H9 (cell line): ENCODE measurements at regions not wholly inside any gene's neighbourhood (a gene's known extent, or its start where the extent isn't known, plus 50 kb on each side); places are given as distances from the start of the nearest gene placed in this dataset.

Experiments used
- DNase-seq: peaks from one replicate; pipeline ENCODE4 v3.0.0-alpha.2; 2017
- H2AFZ ChIP-seq: one replicate; pipeline ENCODE4 v1.6.1; 2013; ENCODE audit warnings: mild to moderate bottlenecking, low read length, control low read depth, moderate library complexity
- H2AK5ac ChIP-seq: 2 replicates; pipeline ENCODE4 v1.6.1; 2013; ENCODE audit warnings: low read length, control low read depth, mixed read lengths; ENCODE audit not compliant: insufficient read length
- H2BK120ac ChIP-seq: one replicate; pipeline ENCODE4 v1.6.1; 2013; ENCODE audit warnings: low read depth, mild to moderate bottlenecking, low read length, control low read depth, inconsistent platforms; ENCODE audit not compliant: poor library complexity, severe bottlenecking
- H2BK12ac ChIP-seq: 2 replicates; pipeline ENCODE4 v1.6.1; 2013; ENCODE audit warnings: low read length, control low read depth, mixed read lengths, low read depth; ENCODE audit not compliant: insufficient read length
- H2BK15ac ChIP-seq: 2 replicates; pipeline ENCODE4 v1.6.1; 2013; ENCODE audit warnings: low read depth, low read length, control low read depth
- H2BK20ac ChIP-seq: one replicate; pipeline ENCODE4 v1.6.1; 2013; ENCODE audit warnings: low read depth, mild to moderate bottlenecking, low read length, control low read depth, inconsistent platforms; ENCODE audit not compliant: poor library complexity, severe bottlenecking
- H2BK5ac ChIP-seq: 2 replicates; pipeline ENCODE4 v1.6.1; 2013; ENCODE audit warnings: low read length, control low read depth, mixed read lengths; ENCODE audit not compliant: insufficient read length
- H3K14ac ChIP-seq: 2 replicates; pipeline ENCODE4 v1.6.1; 2013; ENCODE audit warnings: low read length, control low read depth; ENCODE audit not compliant: insufficient read depth
- H3K18ac ChIP-seq: 2 replicates; pipeline ENCODE4 v1.6.1; 2013; ENCODE audit warnings: low read depth, mild to moderate bottlenecking, mixed read lengths, low read length, control low read depth; ENCODE audit not compliant: insufficient read length
- H3K23ac ChIP-seq: 2 replicates; pipeline ENCODE4 v1.6.1; 2013; ENCODE audit warnings: low read length, control low read depth, mixed read lengths, low read depth; ENCODE audit not compliant: insufficient read length
- H3K23me2 ChIP-seq: 2 replicates; pipeline ENCODE4 v1.6.1; 2013; ENCODE audit warnings: low read depth, mild to moderate bottlenecking, mixed read lengths, low read length, control low read depth; ENCODE audit not compliant: insufficient read length, poor library complexity, severe bottlenecking
- H3K27ac ChIP-seq: 2 replicates; pipeline ENCODE4 v1.5.1; 2013; ENCODE audit warnings: low read length, control low read depth, mixed read lengths, low read depth; ENCODE audit not compliant: insufficient read length
- H3K27me3 ChIP-seq: 2 replicates; pipeline ENCODE4 v1.6.1; 2013; ENCODE audit warnings: low read length, control low read depth, inconsistent platforms; ENCODE audit not compliant: insufficient read depth
- H3K4ac ChIP-seq: 2 replicates; pipeline ENCODE4 v1.6.1; 2013; ENCODE audit warnings: low read depth, mild to moderate bottlenecking, control low read depth, inconsistent platforms, low read length, moderate library complexity
- H3K4me1 ChIP-seq: 2 replicates; pipeline ENCODE4 v1.6.1; 2013; ENCODE audit warnings: low read length, control low read depth, inconsistent platforms; ENCODE audit not compliant: insufficient read depth
- H3K4me2 ChIP-seq: 2 replicates; pipeline ENCODE4 v1.6.1; 2013; ENCODE audit warnings: low read length, control low read depth, mixed read lengths; ENCODE audit not compliant: insufficient read length, insufficient read depth
- H3K56ac ChIP-seq: 2 replicates; pipeline ENCODE4 v1.6.1; 2013; ENCODE audit warnings: low read depth, mild to moderate bottlenecking, mixed read lengths, low read length, control low read depth; ENCODE audit not compliant: insufficient read length
- H3K79me1 ChIP-seq: 2 replicates; pipeline ENCODE4 v1.6.1; 2013; ENCODE audit warnings: low read depth, mild to moderate bottlenecking, moderate library complexity, low read length, control low read depth, inconsistent platforms; ENCODE audit not compliant: insufficient read depth, poor library complexity, severe bottlenecking
- H3K79me2 ChIP-seq: 2 replicates; pipeline ENCODE4 v1.6.1; 2013; ENCODE audit warnings: low read length, control low read depth, inconsistent platforms; ENCODE audit not compliant: insufficient read depth
- H3K9ac ChIP-seq: 2 replicates; pipeline ENCODE4 v1.6.1; 2013; ENCODE audit warnings: low read length, control low read depth, mixed read lengths; ENCODE audit not compliant: insufficient read length; ENCODE audit errors: extremely low read depth
- H3K9me3 ChIP-seq: one replicate; pipeline ENCODE4 v1.6.1; 2013; ENCODE audit warnings: low read depth, low read length, inconsistent platforms; ENCODE audit not compliant: control insufficient read depth
- H3T11ph ChIP-seq: one replicate; pipeline ENCODE4 v1.6.1; 2013; ENCODE audit warnings: mild to moderate bottlenecking, low read length, control low read depth, inconsistent platforms
- H4K20me1 ChIP-seq: one replicate; pipeline ENCODE4 v1.6.1; 2013; ENCODE audit not compliant: control insufficient read depth, insufficient read length, insufficient read depth
- H4K5ac ChIP-seq: 2 replicates; pipeline ENCODE4 v1.6.1; 2013; ENCODE audit warnings: low read depth, mild to moderate bottlenecking, mixed read lengths, low read length, control low read depth; ENCODE audit not compliant: insufficient read length
- H4K8ac ChIP-seq: replicated peaks from 2 replicates; pipeline ENCODE4 v1.6.1; 2013; ENCODE audit warnings: low read length, control low read depth, mixed read lengths, low read depth; ENCODE audit not compliant: insufficient read length
- H4K91ac ChIP-seq: 2 replicates; pipeline ENCODE4 v1.6.1; 2013; ENCODE audit warnings: low read depth, mild to moderate bottlenecking, moderate library complexity, mixed read lengths, low read length, control low read depth; ENCODE audit not compliant: insufficient read length
- H3K27ac Mint-ChIP-seq, 3 experiments: 2 replicates in 2 of 3; 3 replicates in 1 of 3; pipeline ENCODE4 v1.8.0; 2020 to 2021; ENCODE audit warnings: mixed read lengths in 3 of 3, mild to moderate bottlenecking in 1 of 3, moderate library complexity in 1 of 3
- H3K27me3 Mint-ChIP-seq: 2 replicates; pipeline ENCODE4 v1.8.0; 2021; ENCODE audit warnings: low read depth, mild to moderate bottlenecking, moderate library complexity, mixed read lengths
- H3K36me3 Mint-ChIP-seq, 3 experiments: 2 replicates in 2 of 3; 3 replicates in 1 of 3; pipeline ENCODE4 v1.8.0; 2020 to 2021; ENCODE audit warnings: low read depth in 3 of 3, mixed read lengths in 3 of 3; ENCODE audit not compliant: insufficient read depth in 1 of 3
- H3K4me1 Mint-ChIP-seq, 2 experiments: 2 replicates each; pipeline ENCODE4 v1.8.0; 2020; ENCODE audit warnings: mixed read lengths in 2 of 2
- H3K4me3 Mint-ChIP-seq, 2 experiments: 2 replicates in 1 of 2; 3 replicates in 1 of 2; pipeline ENCODE4 v1.8.0; 2020 to 2021; ENCODE audit warnings: mild to moderate bottlenecking in 2 of 2, mixed read lengths in 2 of 2, moderate library complexity in 1 of 2
- H3K9me3 Mint-ChIP-seq, 2 experiments: 2 replicates in 1 of 2; 3 replicates in 1 of 2; pipeline ENCODE4 v1.8.0; 2020; ENCODE audit warnings: mild to moderate bottlenecking in 2 of 2, mixed read lengths in 2 of 2, moderate library complexity in 1 of 2
- WGBS: extraction: QIAGEN DNeasy Blood & Tissue Kit; methylation state at CpG from one replicate; pipeline ENCODE4 v1.1.7; 2013; ENCODE audit warnings: missing lambda C conversion rate, low lambda C conversion rate, mixed read lengths; ENCODE audit not compliant: insufficient read length; ENCODE audit errors: extremely low coverage; 5-methylcytosine and 5-hydroxymethylcytosine counted together
- TF ChIP-seq, protein P1 (sequence below): fragments of 200-600 bp; sonication (generic); conservative IDR thresholded peaks from 3 replicates; pipeline ENCODE4 v1.8.0; 2021; ENCODE audit warnings: antibody characterized with exemption, mild to moderate bottlenecking

DNA sequence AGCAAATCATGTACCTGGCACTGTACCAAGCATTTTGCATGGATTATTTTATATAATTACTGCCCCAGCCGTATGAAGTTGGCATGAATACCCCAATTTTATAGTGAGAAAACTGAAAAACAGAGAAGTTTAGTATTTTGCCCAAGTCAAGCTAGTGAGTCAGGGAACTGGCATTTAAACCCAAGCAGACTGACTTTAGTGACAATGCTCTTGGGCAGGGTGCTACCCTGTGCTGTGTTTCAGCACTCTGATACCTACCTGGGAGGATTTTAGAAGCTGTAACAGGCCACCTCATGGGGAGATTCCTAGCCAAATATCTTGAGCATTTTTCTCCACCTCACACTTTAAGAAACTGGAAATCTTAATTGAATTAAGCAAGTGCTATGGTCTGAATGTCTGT is 98.1 kb upstream of the MAX start:
- no peak for DNase-seq
- WGBS, result no CpG with 5 or more reads among the region's 1 CpG
- no peak overlapping the region for H3K9ac ChIP-seq
- H3K9me3 ChIP-seq, result no peaks in the 10 kb centered on the region
- Mint-ChIP-seq H3K9me3 (peaks cover 0 to 8% of the 10 kb centered on the region in 2 experiments; a peak in 4 of 5 replicates), H3K36me3 (peaks cover 5 to 9% (median 6%) of the 10 kb centered on the region in 3 experiments; a peak in 5 of 7 replicates), H3K27me3 (no peaks in the 10 kb centered on the region; the same call in 1 of the 2 replicates), H3K4me1 (peaks cover 5 to 10% of the 10 kb centered on the region in 2 experiments; a peak in 2 of 4 replicates), H3K27ac (no peak overlapping the region; a peak in 1 of 7 replicates), H3K4me3 (no peak overlapping the region)
- no peak overlapping the region for H2AFZ ChIP-seq
- no peak overlapping the region for H2BK12ac ChIP-seq
- H3K79me2 ChIP-seq, result no peaks in the 10 kb centered on the region
- H4K91ac ChIP-seq, result no peak overlapping the region
- H3K18ac ChIP-seq, result no peak overlapping the region
- H3T11ph ChIP-seq, result no peak overlapping the region
- TF ChIP-seq, protein P1, sequence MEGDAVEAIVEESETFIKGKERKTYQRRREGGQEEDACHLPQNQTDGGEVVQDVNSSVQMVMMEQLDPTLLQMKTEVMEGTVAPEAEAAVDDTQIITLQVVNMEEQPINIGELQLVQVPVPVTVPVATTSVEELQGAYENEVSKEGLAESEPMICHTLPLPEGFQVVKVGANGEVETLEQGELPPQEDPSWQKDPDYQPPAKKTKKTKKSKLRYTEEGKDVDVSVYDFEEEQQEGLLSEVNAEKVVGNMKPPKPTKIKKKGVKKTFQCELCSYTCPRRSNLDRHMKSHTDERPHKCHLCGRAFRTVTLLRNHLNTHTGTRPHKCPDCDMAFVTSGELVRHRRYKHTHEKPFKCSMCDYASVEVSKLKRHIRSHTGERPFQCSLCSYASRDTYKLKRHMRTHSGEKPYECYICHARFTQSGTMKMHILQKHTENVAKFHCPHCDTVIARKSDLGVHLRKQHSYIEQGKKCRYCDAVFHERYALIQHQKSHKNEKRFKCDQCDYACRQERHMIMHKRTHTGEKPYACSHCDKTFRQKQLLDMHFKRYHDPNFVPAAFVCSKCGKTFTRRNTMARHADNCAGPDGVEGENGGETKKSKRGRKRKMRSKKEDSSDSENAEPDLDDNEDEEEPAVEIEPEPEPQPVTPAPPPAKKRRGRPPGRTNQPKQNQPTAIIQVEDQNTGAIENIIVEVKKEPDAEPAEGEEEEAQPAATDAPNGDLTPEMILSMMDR, result no peak
- H3K27me3 ChIP-seq, result no peaks in the 10 kb centered on the region
- no peaks in the 10 kb centered on the region for H3K79me1 ChIP-seq
- no peak overlapping the region for H2BK20ac ChIP-seq
- no peaks in the 10 kb centered on the region for H3K23me2 ChIP-seq
- no peak overlapping the region for H3K4ac ChIP-seq
- no peak overlapping the region for H2BK15ac ChIP-seq
- no peak overlapping the region for H3K23ac ChIP-seq
- H3K4me1 ChIP-seq, result no peaks in the 10 kb centered on the region
- H4K8ac ChIP-seq, result no peak overlapping the region
- no peak overlapping the region for H2BK120ac ChIP-seq
- no peak overlapping the region for H3K14ac ChIP-seq
- no peak overlapping the region for H3K27ac ChIP-seq
- H2AK5ac ChIP-seq, result no peak overlapping the region
- H3K4me2 ChIP-seq, result no peak overlapping the region
- no peaks in the 10 kb centered on the region for H4K20me1 ChIP-seq
- H4K5ac ChIP-seq, result no peak overlapping the region
- no peak overlapping the region for H3K56ac ChIP-seq
- H2BK5ac ChIP-seq, result no peak overlapping the region
